Fibroblast of villous mesenchyme (primary cell): ENCODE measurements at regions not wholly inside any gene's neighbourhood (a gene's known extent, or its start where the extent isn't known, plus 50 kb on each side); places are given as distances from the start of the nearest gene placed in this dataset.

Experiments
- DNase-seq: peaks from one replicate; pipeline ENCODE4 v3.0.0-alpha.2; 2010; ENCODE audit warnings: low read depth
- H3K4me3 ChIP-seq: 2 replicates; pipeline ENCODE4 v1.5.1; 2011; ENCODE audit warnings: low read depth, mild to moderate bottlenecking, low read length
- CTCF ChIP-seq: IDR thresholded peaks from 2 replicates; pipeline ENCODE4 v1.5.1; 2012; ENCODE audit warnings: low read depth, mild to moderate bottlenecking, low read length; ENCODE audit not compliant: insufficient read depth

GRCh38 chr7:24500599-24500998, 72.7 kb upstream of the PALS2 start:
- no peak for TF ChIP-seq CTCF
- no peak for DNase-seq
- H3K4me3 ChIP-seq = no peak overlapping the region

GRCh38 chr7:24501009-24501408, 72.2 kb upstream of the PALS2 start:
- no peak for TF ChIP-seq CTCF
- DNase-seq = no peak
- no peak overlapping the region for H3K4me3 ChIP-seq

- no peak overlapping the region for H3K4me3 ChIP-seq
- TF ChIP-seq CTCF = no peak
- DNase-seq = no peak
These were observed 71.7 kb upstream of the PALS2 start for GRCh38 chr7:24501443-24502134.

GRCh38 chr7:24502135-24502488, 71.1 kb upstream of the PALS2 start:
- H3K4me3 ChIP-seq = no peak overlapping the region
- DNase-seq = no peak
- TF ChIP-seq CTCF = no peak

GRCh38 chr7:24503506-24503905, 69.7 kb upstream of the PALS2 start:
- no peak for DNase-seq
- no peak overlapping the region for H3K4me3 ChIP-seq
- no peak for TF ChIP-seq CTCF

DNA sequence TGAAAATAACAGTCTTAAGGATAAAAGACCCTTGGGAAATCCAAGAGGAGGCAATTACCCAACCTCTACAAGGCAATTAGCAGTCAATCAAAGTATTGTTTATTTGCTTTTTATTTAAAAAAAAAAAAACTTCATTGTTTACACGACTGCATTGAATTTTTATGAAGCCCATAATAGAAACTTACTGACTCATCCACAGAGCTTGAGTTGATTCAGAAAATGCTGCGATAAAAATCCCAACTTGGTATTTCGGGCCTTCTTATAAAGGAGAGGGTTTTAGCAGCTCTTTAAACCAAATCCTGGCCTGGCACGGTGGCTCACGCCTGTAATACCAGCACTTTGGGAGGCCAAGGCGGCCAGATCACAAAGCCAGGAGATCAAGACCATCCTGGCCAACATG, 69.2 kb upstream of the PALS2 start:
- H3K4me3 ChIP-seq = no peak overlapping the region
- DNase-seq = no peak
- no peak for TF ChIP-seq CTCF

DNA sequence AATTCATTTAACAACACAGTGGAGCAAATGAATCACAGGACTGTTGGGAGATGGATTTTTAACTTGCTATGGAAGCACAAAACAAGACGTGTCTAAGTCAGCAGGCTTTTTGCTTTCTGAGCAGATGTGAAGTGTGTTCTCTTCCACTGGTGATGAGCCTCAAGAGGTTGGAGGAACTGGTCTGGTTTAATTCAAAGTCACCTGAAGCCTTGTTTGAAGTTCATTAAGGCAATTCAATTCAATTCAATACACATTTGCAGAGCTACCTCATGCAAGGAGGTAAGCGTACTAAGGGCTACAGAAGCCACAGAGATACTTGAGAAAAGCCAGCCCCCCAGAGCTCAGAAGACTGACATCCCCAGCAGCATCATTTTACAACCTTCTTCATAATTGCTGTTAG, 68.4 kb upstream of the PALS2 start:
- no peak for TF ChIP-seq CTCF
- no peak for DNase-seq
- H3K4me3 ChIP-seq = no peak overlapping the region
